GM13976 (cell line): ENCODE measurements at regions not wholly inside any gene's neighbourhood (a gene's known extent, or its start where the extent isn't known, plus 50 kb on each side); places are given as distances from the start of the nearest gene placed in this dataset.

Experiments
- DNase-seq: peaks from one replicate; pipeline ENCODE4 v3.0.0; 2012; ENCODE audit warnings: low spot score
- CTCF ChIP-seq: IDR thresholded peaks from 2 replicates; pipeline ENCODE4 v1.5.1; 2012; ENCODE audit warnings: borderline replicate concordance, mild to moderate bottlenecking; ENCODE audit not compliant: insufficient read depth; ENCODE audit errors: extremely low read depth, missing control alignments, control extremely low read depth
- in situ Hi-C: fragments of 300-500 bp; cut with MboI; formaldehyde crosslinking; loops from one replicate; pipeline ENCODE4 v1.12.0; 2022; ENCODE audit warnings: low sequenced_read_pairs, mixed read lengths, inconsistent platforms; ENCODE audit not compliant: unreplicated experiment

GRCh38 chr3:53957831-53958230 lies 66.2 kb upstream of the SELENOK start:
- in situ Hi-C loops: no loop called here
- DNase-seq: no peak
- TF ChIP-seq CTCF: no peak

- TF ChIP-seq CTCF: no peak
- in situ Hi-C loops: no loop called here
- DNase-seq: no peak
These were observed 64.9 kb upstream of the SELENOK start for GRCh38 chr3:53956586-53956985.

- in situ Hi-C loops: loop anchor here (25.0 kb wide), 1 partner anchor 413 kb away; no protein-coding TSS in a partner anchor
- no peak for TF ChIP-seq CTCF
- DNase-seq: no peak
These were observed 57.9 kb upstream of the SELENOK start for GRCh38 chr3:53949541-53949940.

GRCh38 chr3:53948174-53948573 lies 56.5 kb upstream of the SELENOK start:
- TF ChIP-seq CTCF: no peak
- no peak for DNase-seq
- in situ Hi-C loops: loop anchor here (25.0 kb wide), 1 partner anchor 414 kb away; no protein-coding TSS in a partner anchor

- in situ Hi-C loops: loop anchor here (25.0 kb wide), 1 partner anchor 418 kb away; no protein-coding TSS in a partner anchor
- no peak for TF ChIP-seq CTCF
- DNase-seq: no peak
These were observed 52.4 kb upstream of the SELENOK start for GRCh38 chr3:53944028-53944427.

- TF ChIP-seq CTCF: no peak
- DNase-seq: no peak
- in situ Hi-C loops: loop anchor here (25.0 kb wide), 1 partner anchor 420 kb away; no protein-coding TSS in a partner anchor
These were observed 50.3 kb upstream of the SELENOK start for GRCh38 chr3:53941950-53942349.
